GM19463 (cell line): ENCODE measurements at regions not wholly inside any gene's neighbourhood (a gene's known extent, or its start where the extent isn't known, plus 50 kb on each side); places are given as distances from the start of the nearest gene placed in this dataset.
"Not testable (repeated sequence)": the region's sequence is repeated elsewhere in the genome, so short reads cannot be mapped to it uniquely, and the experiment has no call there.

Experiments
- ATAC-seq: cut with Tn5 transposase; IDR thresholded peaks from one replicate; pipeline ENCODE4 v1.9.1; 2021; ENCODE audit warnings: mild to moderate bottlenecking, moderate library complexity; ENCODE audit not compliant: unreplicated experiment

GRCh38 chr7:142477801-142478200 is 219.9 kb upstream of the PRSS58 start:
- not testable (repeated sequence) for ATAC-seq

- no peak for ATAC-seq
Observed at GRCh38 chr7:142477079-142477651, 219.3 kb upstream of the PRSS58 start.

- ATAC-seq: no peak
Observed at GRCh38 chr7:142476077-142476476, 218.2 kb upstream of the PRSS58 start.

- no peak for ATAC-seq
Observed at GRCh38 chr7:142471820-142472219, 214.0 kb upstream of the PRSS58 start.

GRCh38 chr7:142470544-142470830 is 212.6 kb upstream of the PRSS58 start:
- no peak for ATAC-seq

- ATAC-seq: no peak
Observed at GRCh38 chr7:142469696-142470543, 212.1 kb upstream of the PRSS58 start.

GRCh38 chr7:142468871-142469665 is 211.2 kb upstream of the PRSS58 start:
- ATAC-seq: no peak

- ATAC-seq: not testable (repeated sequence)
Observed at GRCh38 chr7:142467056-142467655, 209.3 kb upstream of the PRSS58 start.

GRCh38 chr7:142463401-142463850 is 205.6 kb upstream of the PRSS58 start:
- no peak for ATAC-seq

- no peak for ATAC-seq
Observed at GRCh38 chr7:142461437-142461836, 203.6 kb upstream of the PRSS58 start.

- no peak for ATAC-seq
Observed at GRCh38 chr7:142460402-142461117, 202.7 kb upstream of the PRSS58 start.

- peak; percentile 86 for ATAC-seq
Observed at GRCh38 chr7:142459551-142459963, 201.7 kb upstream of the PRSS58 start.

- no peak for ATAC-seq
Observed at GRCh38 chr7:142457146-142457703, 199.4 kb upstream of the PRSS58 start.

GRCh38 chr7:142455392-142455791 is 197.5 kb upstream of the PRSS58 start:
- no peak for ATAC-seq

- no peak for ATAC-seq
Observed at GRCh38 chr7:142454862-142455261, 197.0 kb upstream of the PRSS58 start.

- no peak for ATAC-seq
Observed at GRCh38 chr7:142452791-142453190, 194.9 kb upstream of the PRSS58 start.

GRCh38 chr7:142451817-142452216 is 194.0 kb upstream of the PRSS58 start:
- ATAC-seq: no peak

- ATAC-seq: no peak
Observed at GRCh38 chr7:142451296-142451695, 193.4 kb upstream of the PRSS58 start.

GRCh38 chr7:142450695-142451094 is 192.8 kb upstream of the PRSS58 start:
- no peak for ATAC-seq

- ATAC-seq: no peak
Observed at GRCh38 chr7:142450206-142450605, 192.3 kb upstream of the PRSS58 start.
